ENCODE measurements at regions not wholly inside any gene's neighbourhood (a gene's known extent, or its start where the extent isn't known, plus 50 kb on each side); places are given as distances from the start of the nearest gene placed in this dataset.

- no peak for DNase-seq
These were observed 60.6 kb upstream of the DIO3 start for GRCh38 chr14:101500681-101501080.

- DNase-seq, result no peak
These were observed 60.0 kb upstream of the DIO3 start for GRCh38 chr14:101501341-101501740.

- DNase-seq, result no peak
These were observed 59.3 kb upstream of the DIO3 start for GRCh38 chr14:101501858-101502615.

- DNase-seq, result no peak
These were observed 58.4 kb upstream of the DIO3 start for GRCh38 chr14:101502761-101503392.

- no peak for DNase-seq
These were observed 57.7 kb upstream of the DIO3 start for GRCh38 chr14:101503431-101504095.

- DNase-seq, result no peak
These were observed 57.0 kb upstream of the DIO3 start for GRCh38 chr14:101504096-101504948.

- no peak for DNase-seq
These were observed 55.9 kb upstream of the DIO3 start for GRCh38 chr14:101505236-101505970.

- DNase-seq, result no peak
These were observed 54.9 kb upstream of the DIO3 start for GRCh38 chr14:101506211-101506925.

- no peak for DNase-seq
These were observed 54.1 kb upstream of the DIO3 start for GRCh38 chr14:101506926-101507835.

GRCh38 chr14:101507836-101508150 lies 53.5 kb upstream of the DIO3 start:
- DNase-seq, result no peak

GRCh38 chr14:101508196-101508947 lies 52.9 kb upstream of the DIO3 start:
- no peak for DNase-seq

- no peak for DNase-seq
These were observed 52.2 kb upstream of the DIO3 start for GRCh38 chr14:101508948-101509729.

GRCh38 chr14:101509730-101510371 lies 51.4 kb upstream of the DIO3 start:
- DNase-seq, result no peak

- DNase-seq, result no peak
These were observed 50.1 kb upstream of the DIO3 start for GRCh38 chr14:101511199-101511598.

Measured in NCI-H2227 treated with DMSO at 0.1 percent for 48 hours (cell line).